Stomach (tissue), 8 donors: ENCODE measurements at regions not wholly inside any gene's neighbourhood (a gene's known extent, or its start where the extent isn't known, plus 50 kb on each side); places are given as distances from the start of the nearest gene placed in this dataset.

Experiments
- DNase-seq, 2 donors: peaks; one replicate each; pipeline versions ENCODE4 v3.0.0 to v3.0.0-alpha.2; 2013 to 2019
- H3K27ac ChIP-seq, 5 donors: fragments of 200-600 bp in 4 of 5; sonication (generic) in 4 of 5; one replicate each; pipeline ENCODE4 v1.5.1; 2013 to 2019; ENCODE audit warnings: mild to moderate bottlenecking in 1 of 5, moderate library complexity in 1 of 5
- H3K27me3 ChIP-seq, 3 donors: fragments of 200-600 bp; sonication (generic); one replicate each; pipeline ENCODE4 v1.5.1; 2017 to 2019; ENCODE audit warnings: mixed run types in 1 of 3
- H3K36me3 ChIP-seq, 4 donors: fragments of 200-600 bp; sonication (generic); 1 replicate in 3 of 4; 2 replicates in 1 of 4; pipeline ENCODE4 v1.5.1; 2016 to 2019
- H3K4me1 ChIP-seq, 4 donors: fragments of 200-600 bp; sonication (generic); one replicate each; pipeline ENCODE4 v1.5.1; 2016 to 2019
- H3K4me3 ChIP-seq, 4 donors: fragments of 200-600 bp; sonication (generic) in 3 of 4; one replicate each; pipeline ENCODE4 v1.5.1; 2016 to 2019; ENCODE audit warnings: mild to moderate bottlenecking in 1 of 4
- H3K9me3 ChIP-seq, 4 donors: fragments of 200-600 bp; sonication (generic); one replicate each; pipeline ENCODE4 v1.5.1; 2016 to 2019
- CTCF ChIP-seq, 7 experiments: fragments of 450-650 bp in 4 of 7; fragments of 200-600 bp in 3 of 7; sonication (generic) in 3 of 7; IDR thresholded peaks; one replicate each; pipeline ENCODE4 v1.5.1; 2016 to 2019; ENCODE audit warnings: antibody characterized with exemption in 7 of 7, control low read depth in 2 of 7, mild to moderate bottlenecking in 1 of 7
- EP300 ChIP-seq: sonication (generic); formaldehyde crosslinking; IDR thresholded peaks from one replicate; pipeline ENCODE4 v1.6.1; 2017; ENCODE audit warnings: antibody characterized with exemption
- POLR2A ChIP-seq, 4 donors: fragments of 450-650 bp; IDR thresholded peaks; one replicate each; pipeline ENCODE4 v1.6.1; 2016; ENCODE audit warnings: antibody characterized with exemption in 4 of 4, control low read depth in 2 of 4, mild to moderate bottlenecking in 1 of 4, moderate library complexity in 1 of 4
- POLR2AphosphoS5 ChIP-seq, 3 donors: sonication (generic); formaldehyde crosslinking; IDR thresholded peaks; one replicate each; pipeline ENCODE4 v1.6.1; 2016; ENCODE audit warnings: antibody characterized with exemption in 3 of 3
- WGBS, 5 donors: extraction: QIAGEN DNeasy Blood & Tissue Kit in 3 of 5; methylation state at CpG; one replicate each; pipeline versions ENCODE4 v1.1.5 to v1.1.7; 2013 to 2018; 5-methylcytosine and 5-hydroxymethylcytosine counted together
- intact Hi-C: fragments of 100-400 bp; cut with DNase I; formaldehyde crosslinking; loops from one replicate; pipeline ENCODE4 v1.15.1; 2023; ENCODE audit warnings: low total_unique reads
- donor health status: healthy with polysubstance abuse.
- donor health status: Bipolar disorder and iron deficiency.
- donor health status: healthy.

- no peaks in the 10 kb centered on the region for H3K4me1 ChIP-seq
- intact Hi-C loops = no loop called here
- H3K4me3 ChIP-seq = no peak overlapping the region
- H3K27ac ChIP-seq = no peak overlapping the region
- TF ChIP-seq POLR2AphosphoS5 (IDR thresholded peaks at IDR 0.05) (no peak), CTCF (IDR thresholded peaks at IDR 0.05) (no peak), EP300 (no peak), POLR2A (IDR thresholded peaks at IDR 0.05) (no peak)
- WGBS, 5 donors = 69 to 79% (median 72%) methylated on average over 9 of the region's 9 CpGs
- H3K36me3 ChIP-seq = no peaks in the 10 kb centered on the region
- DNase-seq = no peak
- no peaks in the 10 kb centered on the region for H3K9me3 ChIP-seq
- no peaks in the 10 kb centered on the region for H3K27me3 ChIP-seq
Observed at GRCh38 chr6:22381845-22382544, 85.2 kb upstream of the PRL start.

- no peak for DNase-seq
- WGBS, 5 donors = 85 to 92% (median 90%) methylated on average over 6 of the region's 6 CpGs
- no peaks in the 10 kb centered on the region for H3K9me3 ChIP-seq
Observed at GRCh38 chr6:22383016-22383415, 86.2 kb upstream of the PRL start.

GRCh38 chr6:22392711-22393110, 95.9 kb upstream of the PRL start:
- WGBS, 5 donors = 91 to 97% (median 96%) methylated on average over 8 of the region's 8 CpGs
- intact Hi-C loops = no loop called here
- no peaks in the 10 kb centered on the region for H3K9me3 ChIP-seq
- no peak overlapping the region for H3K4me3 ChIP-seq
- H3K4me1 ChIP-seq = no peaks in the 10 kb centered on the region
- no peaks in the 10 kb centered on the region for H3K27me3 ChIP-seq
- H3K27ac ChIP-seq = no peak overlapping the region
- TF ChIP-seq CTCF (IDR thresholded peaks at IDR 0.05) = no peak
- TF ChIP-seq POLR2AphosphoS5 (IDR thresholded peaks at IDR 0.05) = no peak
- TF ChIP-seq POLR2A (IDR thresholded peaks at IDR 0.05) = no peak
- no peak for TF ChIP-seq EP300
- no peak for DNase-seq
- H3K36me3 ChIP-seq = no peaks in the 10 kb centered on the region

More at GRCh38 chr6:22383016-22383415, 86.2 kb upstream of the PRL start:
- no peaks in the 10 kb centered on the region for H3K36me3 ChIP-seq
- intact Hi-C loops = no loop called here
- no peaks in the 10 kb centered on the region for H3K27me3 ChIP-seq
- no peak overlapping the region for H3K27ac ChIP-seq
- no peak for TF ChIP-seq CTCF (IDR thresholded peaks at IDR 0.05)
- TF ChIP-seq POLR2AphosphoS5 (IDR thresholded peaks at IDR 0.05) = no peak
- no peak for TF ChIP-seq POLR2A (IDR thresholded peaks at IDR 0.05)
- no peak for TF ChIP-seq EP300
- no peak overlapping the region for H3K4me3 ChIP-seq
- no peaks in the 10 kb centered on the region for H3K4me1 ChIP-seq

- DNase-seq = no peak
- no peak overlapping the region for H3K27ac ChIP-seq
- H3K4me3 ChIP-seq = no peak overlapping the region
- no peaks in the 10 kb centered on the region for H3K4me1 ChIP-seq
- no peaks in the 10 kb centered on the region for H3K27me3 ChIP-seq
- no peaks in the 10 kb centered on the region for H3K36me3 ChIP-seq
- TF ChIP-seq POLR2AphosphoS5 (IDR thresholded peaks at IDR 0.05) (no peak), EP300 (no peak), POLR2A (IDR thresholded peaks at IDR 0.05) (no peak), CTCF (IDR thresholded peaks at IDR 0.05) (no peak)
- intact Hi-C loops = no loop called here
- WGBS, 5 donors = 64 to 77% (median 69%) methylated on average over 2 of the region's 2 CpGs
- no peaks in the 10 kb centered on the region for H3K9me3 ChIP-seq
Observed at GRCh38 chr6:22394691-22395090, 97.9 kb upstream of the PRL start.
